Fibroblast of pulmonary artery (primary cell): ENCODE measurements at regions not wholly inside any gene's neighbourhood (a gene's known extent, or its start where the extent isn't known, plus 50 kb on each side); places are given as distances from the start of the nearest gene placed in this dataset.
A peak's percentile ranks its signal among the peaks of the same experiment; 100 is the strongest.

Experiments
- DNase-seq: peaks from one replicate; pipeline ENCODE4 v3.0.0-alpha.2; 2010; ENCODE audit warnings: low read depth
- H3K4me3 ChIP-seq: replicated peaks from 2 replicates; pipeline ENCODE4 v1.5.1; 2011; ENCODE audit warnings: low read depth, mild to moderate bottlenecking, control low read depth, low read length, moderate library complexity
- CTCF ChIP-seq: IDR thresholded peaks from 2 replicates; pipeline ENCODE4 v1.5.1; 2011; ENCODE audit warnings: mild to moderate bottlenecking, control low read depth, low read length, inconsistent platforms; ENCODE audit errors: missing control alignments

- H3K4me3 ChIP-seq: no peak overlapping the region
- DNase-seq: peak; percentile 75
- TF ChIP-seq CTCF: no peak
These were observed 187.5 kb downstream of the ATXN7L3B start for GRCh38 chr12:74725154-74725553.

DNA sequence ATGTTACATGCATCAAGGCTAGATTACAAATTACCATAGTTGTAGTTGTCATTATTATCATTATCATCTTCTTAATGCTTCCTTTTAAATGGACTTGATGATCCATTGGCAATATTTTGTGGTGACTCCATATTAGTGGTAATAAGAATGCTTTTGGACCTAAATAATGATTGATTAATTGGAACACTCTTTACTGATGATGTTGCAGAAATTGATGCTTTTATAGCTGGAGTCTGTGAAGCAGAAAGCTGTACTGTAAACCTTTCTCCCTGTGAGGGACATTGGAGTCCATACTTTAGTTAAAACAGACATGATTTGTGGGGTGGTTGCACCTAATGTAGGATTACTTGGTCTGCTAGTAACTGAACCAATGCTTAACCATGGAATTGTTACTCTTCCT is 190.4 kb downstream of the ATXN7L3B start:
- TF ChIP-seq CTCF: no peak
- no peak overlapping the region for H3K4me3 ChIP-seq
- DNase-seq: no peak

- TF ChIP-seq CTCF: no peak
- no peak for DNase-seq
- H3K4me3 ChIP-seq: no peak overlapping the region
These were observed 194.6 kb downstream of the ATXN7L3B start for GRCh38 chr12:74732164-74732784.

GRCh38 chr12:74732826-74733225 is 195.2 kb downstream of the ATXN7L3B start:
- no peak for DNase-seq
- TF ChIP-seq CTCF: no peak
- H3K4me3 ChIP-seq: no peak overlapping the region

GRCh38 chr12:74741112-74741511 is 203.5 kb downstream of the ATXN7L3B start:
- DNase-seq: no peak
- H3K4me3 ChIP-seq: no peak overlapping the region

GRCh38 chr12:74747305-74747704 is 209.7 kb downstream of the ATXN7L3B start:
- no peak overlapping the region for H3K4me3 ChIP-seq
- DNase-seq: peak; percentile 13
- no peak for TF ChIP-seq CTCF

More at GRCh38 chr12:74741112-74741511, 203.5 kb downstream of the ATXN7L3B start:
- no peak for TF ChIP-seq CTCF

DNA sequence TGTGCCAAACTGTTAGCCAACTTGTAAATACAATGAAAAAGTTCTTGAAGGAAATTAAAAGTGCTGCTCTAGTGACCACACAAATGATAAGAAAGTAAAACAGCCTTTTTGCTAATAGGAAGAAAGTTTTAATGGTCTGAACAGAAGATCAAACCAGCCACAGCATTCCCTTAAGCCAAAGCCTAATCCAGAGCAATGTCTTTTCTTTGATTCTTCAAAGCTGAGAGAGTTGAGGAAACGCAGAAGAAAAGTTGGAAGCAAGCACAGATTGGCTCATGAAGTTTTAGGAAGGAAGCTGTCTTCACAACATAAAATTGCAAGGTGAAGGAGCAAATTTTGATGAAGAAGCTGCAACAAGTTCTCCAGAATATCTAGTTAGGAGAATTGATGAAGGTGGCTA is 213.8 kb downstream of the ATXN7L3B start:
- TF ChIP-seq CTCF: no peak
- no peak for DNase-seq
- no peak overlapping the region for H3K4me3 ChIP-seq
